ENCODE measurements at regions not wholly inside any gene's neighbourhood (a gene's known extent, or its start where the extent isn't known, plus 50 kb on each side); places are given as distances from the start of the nearest gene placed in this dataset.

GRCh38 chr5:158570502-158570901 is 529.2 kb downstream of the EBF1 start:
- H3K27me3 Mint-ChIP-seq, result peaks cover 3% of the 10 kb centered on the region
- TF ChIP-seq, protein P1, sequence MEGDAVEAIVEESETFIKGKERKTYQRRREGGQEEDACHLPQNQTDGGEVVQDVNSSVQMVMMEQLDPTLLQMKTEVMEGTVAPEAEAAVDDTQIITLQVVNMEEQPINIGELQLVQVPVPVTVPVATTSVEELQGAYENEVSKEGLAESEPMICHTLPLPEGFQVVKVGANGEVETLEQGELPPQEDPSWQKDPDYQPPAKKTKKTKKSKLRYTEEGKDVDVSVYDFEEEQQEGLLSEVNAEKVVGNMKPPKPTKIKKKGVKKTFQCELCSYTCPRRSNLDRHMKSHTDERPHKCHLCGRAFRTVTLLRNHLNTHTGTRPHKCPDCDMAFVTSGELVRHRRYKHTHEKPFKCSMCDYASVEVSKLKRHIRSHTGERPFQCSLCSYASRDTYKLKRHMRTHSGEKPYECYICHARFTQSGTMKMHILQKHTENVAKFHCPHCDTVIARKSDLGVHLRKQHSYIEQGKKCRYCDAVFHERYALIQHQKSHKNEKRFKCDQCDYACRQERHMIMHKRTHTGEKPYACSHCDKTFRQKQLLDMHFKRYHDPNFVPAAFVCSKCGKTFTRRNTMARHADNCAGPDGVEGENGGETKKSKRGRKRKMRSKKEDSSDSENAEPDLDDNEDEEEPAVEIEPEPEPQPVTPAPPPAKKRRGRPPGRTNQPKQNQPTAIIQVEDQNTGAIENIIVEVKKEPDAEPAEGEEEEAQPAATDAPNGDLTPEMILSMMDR (IDR thresholded peaks at IDR 0.05; ENCODE audit: unreplicated experiment), result no peak
- H3K27ac Mint-ChIP-seq, result no peak overlapping the region
- no peak for DNase-seq (ENCODE audit: low spot score, unreplicated experiment)
- H3K4me3 Mint-ChIP-seq (ENCODE audit: low read depth), result no peak overlapping the region
- H3K36me3 Mint-ChIP-seq (ENCODE audit: insufficient read depth), result no peaks in the 10 kb centered on the region
- no peaks in the 10 kb centered on the region for H3K9me3 Mint-ChIP-seq (ENCODE audit: low read depth)
- no peaks in the 10 kb centered on the region for H3K4me1 Mint-ChIP-seq (ENCODE audit: low read depth)

DNA sequence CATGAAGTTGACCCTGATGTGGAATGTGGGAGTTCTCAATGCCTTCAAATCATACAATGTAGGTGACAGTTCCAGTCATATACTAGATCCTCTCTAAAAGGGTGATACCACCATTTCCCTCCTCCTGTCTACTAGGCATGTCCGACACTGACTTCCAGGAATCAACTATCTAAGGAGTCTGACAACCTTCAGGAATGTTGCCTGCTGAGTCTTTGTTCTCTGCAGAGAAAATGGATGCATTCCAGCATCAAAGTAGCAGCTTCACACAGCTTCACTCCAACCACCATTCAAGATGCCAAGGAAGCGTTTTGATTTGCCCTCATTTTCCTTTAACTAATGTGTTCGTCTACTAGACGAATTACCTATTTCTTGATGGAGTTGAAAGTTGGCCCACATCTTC is 530.2 kb downstream of the EBF1 start:
- no peak overlapping the region for H3K4me3 Mint-ChIP-seq (ENCODE audit: low read depth)
- no peaks in the 10 kb centered on the region for H3K4me1 Mint-ChIP-seq (ENCODE audit: low read depth)
- peaks cover 4% of the 10 kb centered on the region for H3K27me3 Mint-ChIP-seq
- no peak for DNase-seq (ENCODE audit: low spot score, unreplicated experiment)
- TF ChIP-seq, protein P1 (IDR thresholded peaks at IDR 0.05; ENCODE audit: unreplicated experiment), result no peak
- H3K27ac Mint-ChIP-seq, result no peak overlapping the region
- H3K9me3 Mint-ChIP-seq (ENCODE audit: low read depth), result no peaks in the 10 kb centered on the region
- H3K36me3 Mint-ChIP-seq (ENCODE audit: insufficient read depth), result no peaks in the 10 kb centered on the region

GRCh38 chr5:158565017-158565789 is 534.5 kb downstream of the EBF1 start:
- no peaks in the 10 kb centered on the region for H3K36me3 Mint-ChIP-seq (ENCODE audit: insufficient read depth)

DNA sequence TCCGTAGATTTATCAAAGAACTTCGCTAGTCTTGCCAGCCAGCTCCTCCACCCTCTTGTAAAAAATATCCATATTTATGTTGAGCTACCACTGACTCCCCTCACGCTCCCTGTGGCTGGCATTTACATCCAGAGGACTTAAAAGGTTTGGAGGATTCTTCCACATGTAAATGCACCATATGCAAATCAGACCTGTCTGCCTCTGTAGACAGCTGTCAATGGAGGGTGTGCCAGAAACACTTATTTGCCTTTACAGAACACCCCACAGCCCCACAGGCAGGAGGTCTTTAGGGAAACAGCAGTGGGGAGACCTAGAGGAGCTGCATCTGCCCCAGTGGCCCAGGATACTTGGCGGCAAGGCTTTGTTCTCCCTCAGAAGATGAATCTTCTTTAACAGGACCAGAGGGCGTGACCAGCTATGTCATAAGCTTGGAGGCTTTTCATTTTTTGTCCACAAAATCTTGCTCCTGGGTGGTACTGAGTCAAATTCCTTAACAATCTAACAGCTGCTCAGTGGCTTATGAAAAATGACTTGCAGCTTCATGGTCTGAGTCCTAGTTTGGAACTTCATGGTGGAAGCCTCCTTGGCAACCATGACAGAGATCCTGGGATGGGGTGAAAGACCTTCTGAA is 535.8 kb downstream of the EBF1 start:
- DNase-seq (ENCODE audit: low spot score, unreplicated experiment), result no peak
- no peak overlapping the region for H3K27ac Mint-ChIP-seq
- H3K4me1 Mint-ChIP-seq (ENCODE audit: low read depth), result peaks cover 4% of the 10 kb centered on the region
- TF ChIP-seq, protein P1 (IDR thresholded peaks at IDR 0.05; ENCODE audit: unreplicated experiment), result no peak
- peaks cover 9% of the 10 kb centered on the region for H3K27me3 Mint-ChIP-seq
- H3K36me3 Mint-ChIP-seq (ENCODE audit: insufficient read depth), result no peaks in the 10 kb centered on the region
- H3K4me3 Mint-ChIP-seq (ENCODE audit: low read depth), result no peak overlapping the region
- no peaks in the 10 kb centered on the region for H3K9me3 Mint-ChIP-seq (ENCODE audit: low read depth)

More at GRCh38 chr5:158565017-158565789, 534.5 kb downstream of the EBF1 start:
- no peak overlapping the region for H3K4me3 Mint-ChIP-seq (ENCODE audit: low read depth)
- TF ChIP-seq, protein P1 (IDR thresholded peaks at IDR 0.05; ENCODE audit: unreplicated experiment), result no peak
- DNase-seq (ENCODE audit: low spot score, unreplicated experiment), result no peak
- H3K9me3 Mint-ChIP-seq (ENCODE audit: low read depth), result no peaks in the 10 kb centered on the region
- peaks cover 8% of the 10 kb centered on the region for H3K27me3 Mint-ChIP-seq
- peaks cover 3% of the 10 kb centered on the region for H3K4me1 Mint-ChIP-seq (ENCODE audit: low read depth)
- H3K27ac Mint-ChIP-seq, result no peak overlapping the region

GRCh38 chr5:158561562-158562190 is 538.0 kb downstream of the EBF1 start:
- H3K4me3 Mint-ChIP-seq (ENCODE audit: low read depth), result no peak overlapping the region
- no peaks in the 10 kb centered on the region for H3K36me3 Mint-ChIP-seq (ENCODE audit: insufficient read depth)
- DNase-seq (ENCODE audit: low spot score, unreplicated experiment), result no peak
- peaks cover 7% of the 10 kb centered on the region for H3K27me3 Mint-ChIP-seq
- TF ChIP-seq, protein P1 (IDR thresholded peaks at IDR 0.05; ENCODE audit: unreplicated experiment), result no peak
- no peak overlapping the region for H3K27ac Mint-ChIP-seq
- no peaks in the 10 kb centered on the region for H3K9me3 Mint-ChIP-seq (ENCODE audit: low read depth)
- H3K4me1 Mint-ChIP-seq (ENCODE audit: low read depth), result peaks cover 4% of the 10 kb centered on the region
